ENCODE measurements at regions not wholly inside any gene's neighbourhood (a gene's known extent, or its start where the extent isn't known, plus 50 kb on each side); places are given as distances from the start of the nearest gene placed in this dataset.

DNA sequence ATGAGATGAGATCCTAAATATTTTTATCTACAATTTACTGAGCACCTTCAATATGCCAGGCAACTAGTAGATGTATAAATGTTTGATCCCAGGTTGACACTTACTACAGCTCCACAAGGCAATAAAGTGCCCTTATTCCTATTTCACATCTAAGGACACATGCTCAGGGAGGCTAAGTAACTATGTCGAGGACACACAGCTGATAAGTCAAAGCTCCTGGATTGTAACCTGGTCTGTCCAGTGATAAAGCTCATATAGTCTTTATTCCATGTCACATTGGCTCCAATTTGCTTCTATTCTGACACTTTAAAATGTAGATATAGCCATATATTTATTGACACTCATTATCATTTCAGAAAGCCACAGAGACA is 93.8 kb upstream of the BMAL1 start:
- TF ChIP-seq FOXP2 (optimal IDR thresholded peaks at IDR 0.05; ENCODE audit: borderline replicate concordance, extremely low read depth, extremely low read length, insufficient read depth) (no peak), TAF1 (IDR thresholded peaks at IDR 0.05; ENCODE audit: borderline replicate concordance, insufficient read depth, low read length) (no peak), SIN3A (IDR thresholded peaks at IDR 0.05; ENCODE audit: borderline replicate concordance, insufficient read depth, low read length) (no peak), POLR2AphosphoS5 (IDR thresholded peaks at IDR 0.05; ENCODE audit: low read depth, low read length) (no peak)
- TF ChIP-seq, protein P1, sequence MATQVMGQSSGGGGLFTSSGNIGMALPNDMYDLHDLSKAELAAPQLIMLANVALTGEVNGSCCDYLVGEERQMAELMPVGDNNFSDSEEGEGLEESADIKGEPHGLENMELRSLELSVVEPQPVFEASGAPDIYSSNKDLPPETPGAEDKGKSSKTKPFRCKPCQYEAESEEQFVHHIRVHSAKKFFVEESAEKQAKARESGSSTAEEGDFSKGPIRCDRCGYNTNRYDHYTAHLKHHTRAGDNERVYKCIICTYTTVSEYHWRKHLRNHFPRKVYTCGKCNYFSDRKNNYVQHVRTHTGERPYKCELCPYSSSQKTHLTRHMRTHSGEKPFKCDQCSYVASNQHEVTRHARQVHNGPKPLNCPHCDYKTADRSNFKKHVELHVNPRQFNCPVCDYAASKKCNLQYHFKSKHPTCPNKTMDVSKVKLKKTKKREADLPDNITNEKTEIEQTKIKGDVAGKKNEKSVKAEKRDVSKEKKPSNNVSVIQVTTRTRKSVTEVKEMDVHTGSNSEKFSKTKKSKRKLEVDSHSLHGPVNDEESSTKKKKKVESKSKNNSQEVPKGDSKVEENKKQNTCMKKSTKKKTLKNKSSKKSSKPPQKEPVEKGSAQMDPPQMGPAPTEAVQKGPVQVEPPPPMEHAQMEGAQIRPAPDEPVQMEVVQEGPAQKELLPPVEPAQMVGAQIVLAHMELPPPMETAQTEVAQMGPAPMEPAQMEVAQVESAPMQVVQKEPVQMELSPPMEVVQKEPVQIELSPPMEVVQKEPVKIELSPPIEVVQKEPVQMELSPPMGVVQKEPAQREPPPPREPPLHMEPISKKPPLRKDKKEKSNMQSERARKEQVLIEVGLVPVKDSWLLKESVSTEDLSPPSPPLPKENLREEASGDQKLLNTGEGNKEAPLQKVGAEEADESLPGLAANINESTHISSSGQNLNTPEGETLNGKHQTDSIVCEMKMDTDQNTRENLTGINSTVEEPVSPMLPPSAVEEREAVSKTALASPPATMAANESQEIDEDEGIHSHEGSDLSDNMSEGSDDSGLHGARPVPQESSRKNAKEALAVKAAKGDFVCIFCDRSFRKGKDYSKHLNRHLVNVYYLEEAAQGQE (IDR thresholded peaks at IDR 0.05; ENCODE audit: insufficient read depth in 1 of 2, low read depth in 2 of 2, low read length in 2 of 2), result no peak

DNA sequence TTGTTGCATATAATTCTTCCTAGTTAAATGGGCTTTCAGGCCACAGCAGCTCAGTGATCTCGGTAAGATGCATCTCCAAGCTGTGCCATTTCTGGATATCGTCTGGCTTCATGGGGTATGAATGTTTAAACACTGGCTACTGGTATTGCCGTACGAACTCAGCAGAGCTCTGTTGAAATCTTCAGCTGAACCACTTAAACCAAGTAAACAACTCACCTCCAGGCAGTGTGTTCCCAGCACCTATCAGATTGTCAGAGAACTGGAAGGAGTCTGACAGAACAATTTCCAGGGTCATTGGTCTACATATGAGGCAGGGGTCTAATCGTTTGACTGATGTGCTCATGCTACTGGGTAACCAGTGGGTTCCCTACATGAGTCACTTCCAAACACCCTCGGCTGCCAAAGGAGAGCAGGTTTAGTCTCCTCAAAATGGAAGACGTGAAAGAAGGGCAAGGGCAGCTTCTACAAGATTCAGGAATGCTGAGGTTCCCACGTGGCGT is 93.2 kb upstream of the BMAL1 start:
- TF ChIP-seq, protein P1 (IDR thresholded peaks at IDR 0.05; ENCODE audit: insufficient read depth in 1 of 2, low read depth in 2 of 2, low read length in 2 of 2), result no peak
- TF ChIP-seq SIN3A (IDR thresholded peaks at IDR 0.05; ENCODE audit: borderline replicate concordance, insufficient read depth, low read length) (no peak), TAF1 (IDR thresholded peaks at IDR 0.05; ENCODE audit: borderline replicate concordance, insufficient read depth, low read length) (no peak), FOXP2 (optimal IDR thresholded peaks at IDR 0.05; ENCODE audit: borderline replicate concordance, extremely low read depth, extremely low read length, insufficient read depth) (no peak), POLR2AphosphoS5 (IDR thresholded peaks at IDR 0.05; ENCODE audit: low read depth, low read length) (no peak)

DNA sequence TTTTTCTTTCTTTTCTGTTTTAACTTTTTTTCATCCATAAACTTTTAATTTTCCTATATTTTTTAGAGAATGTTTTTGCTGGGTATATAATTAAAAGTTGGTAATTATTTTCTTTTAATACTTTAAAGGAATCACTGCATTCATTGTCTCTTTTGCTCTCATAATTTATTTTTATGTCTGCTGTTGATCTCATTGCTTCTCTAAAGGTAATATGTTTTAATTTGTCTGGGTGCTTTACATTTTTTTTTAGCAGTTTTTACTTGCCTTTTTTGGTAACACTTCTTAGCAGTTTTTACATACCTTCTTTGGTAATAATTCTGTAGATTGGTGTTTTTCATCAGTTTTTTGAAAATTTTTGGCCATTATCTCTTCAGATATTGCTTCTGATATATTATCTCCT is 89.4 kb upstream of the BMAL1 start:
- TF ChIP-seq TAF1 (IDR thresholded peaks at IDR 0.05; ENCODE audit: borderline replicate concordance, insufficient read depth, low read length) (no peak), FOXP2 (optimal IDR thresholded peaks at IDR 0.05; ENCODE audit: borderline replicate concordance, extremely low read depth, extremely low read length, insufficient read depth) (no peak), POLR2AphosphoS5 (IDR thresholded peaks at IDR 0.05; ENCODE audit: low read depth, low read length) (no peak), SIN3A (IDR thresholded peaks at IDR 0.05; ENCODE audit: borderline replicate concordance, insufficient read depth, low read length) (no peak)
- TF ChIP-seq, protein P1 (IDR thresholded peaks at IDR 0.05; ENCODE audit: insufficient read depth in 1 of 2, low read depth in 2 of 2, low read length in 2 of 2), result no peak

- no peak for TF ChIP-seq POLR2AphosphoS5 (IDR thresholded peaks at IDR 0.05; ENCODE audit: low read depth, low read length)
- TF ChIP-seq, protein P1 (IDR thresholded peaks at IDR 0.05; ENCODE audit: insufficient read depth in 1 of 2, low read depth in 2 of 2, low read length in 2 of 2), result no peak
- TF ChIP-seq TAF1 (IDR thresholded peaks at IDR 0.05; ENCODE audit: borderline replicate concordance, insufficient read depth, low read length), result no peak
- no peak for TF ChIP-seq FOXP2 (optimal IDR thresholded peaks at IDR 0.05; ENCODE audit: borderline replicate concordance, extremely low read depth, extremely low read length, insufficient read depth)
- no peak for TF ChIP-seq SIN3A (IDR thresholded peaks at IDR 0.05; ENCODE audit: borderline replicate concordance, insufficient read depth, low read length)
Observed at GRCh38 chr11:13189561-13190426, 87.8 kb upstream of the BMAL1 start.
